Gastrocnemius medialis (tissue), 4 donors: ENCODE measurements at regions not wholly inside any gene's neighbourhood (a gene's known extent, or its start where the extent isn't known, plus 50 kb on each side); places are given as distances from the start of the nearest gene placed in this dataset.

Experiments
- ATAC-seq, 2 donors: fragments of 150-250 bp; one replicate each; pipeline ENCODE4 v1.9.1; 2016
- DNase-seq, 2 donors: peaks; one replicate each; pipeline ENCODE4 v3.0.0-alpha.2; 2019
- H3K27ac ChIP-seq, 4 donors: fragments of 200-600 bp; sonication (generic); 1 replicate in 1 of 4; 2 replicates in 3 of 4; pipeline ENCODE4 v1.5.1; 2016 to 2018; ENCODE audit warnings: mild to moderate bottlenecking in 2 of 4, moderate library complexity in 1 of 4
- H3K27me3 ChIP-seq, 3 donors: fragments of 200-600 bp; sonication (generic) in 2 of 3; 1 replicate in 1 of 3; 2 replicates in 2 of 3; pipeline versions ENCODE4 v1.5.1 to v1.6.0; 2016 to 2019; ENCODE audit warnings: mild to moderate bottlenecking in 1 of 3, moderate library complexity in 1 of 3
- H3K36me3 ChIP-seq, 2 donors: fragments of 200-600 bp; sonication (generic) in 1 of 2; one replicate each; pipeline ENCODE4 v1.5.1; 2017 to 2018
- H3K4me1 ChIP-seq, 2 donors: fragments of 200-600 bp; sonication (generic) in 1 of 2; one replicate each; pipeline ENCODE4 v1.5.1; 2016 to 2017; ENCODE audit warnings: mild to moderate bottlenecking in 2 of 2
- H3K4me3 ChIP-seq, 4 donors: fragments of 200-600 bp; sonication (generic) in 3 of 4; 1 replicate in 1 of 4; 2 replicates in 3 of 4; pipeline ENCODE4 v1.5.1; 2016 to 2019; ENCODE audit warnings: mild to moderate bottlenecking in 2 of 4
- H3K9me3 ChIP-seq, 3 donors: fragments of 200-600 bp; sonication (generic) in 2 of 3; 1 replicate in 1 of 3; 2 replicates in 2 of 3; pipeline ENCODE4 v1.5.1; 2016 to 2019
- POLR2A ChIP-seq, 2 donors: fragments of 450-650 bp; IDR thresholded peaks; one replicate each; pipeline ENCODE4 v1.6.1; 2017; ENCODE audit warnings: antibody characterized with exemption in 2 of 2, mild to moderate bottlenecking in 2 of 2, moderate library complexity in 2 of 2
- in situ Hi-C, 4 donors: fragments of 200-750 bp; cut with MboI; loops; one replicate each; pipeline versions ENCODE4 v1.15.0 to v1.8.0; 2017; ENCODE audit warnings: low sequenced_read_pairs in 4 of 4
- intact Hi-C: fragments of 100-400 bp; cut with DNase I; formaldehyde crosslinking; loops from one replicate; pipeline ENCODE4 v1.15.1; 2023; ENCODE audit warnings: low total_unique reads
- TF ChIP-seq, protein P1 (sequence below), 5 experiments: fragments of 450-650 bp in 3 of 5; fragments of 200-600 bp in 2 of 5; sonication (generic) in 2 of 5; IDR thresholded peaks in 4 of 5; conservative IDR thresholded peaks in 1 of 5; 1 replicate in 4 of 5; 2 replicates in 1 of 5; pipeline ENCODE4 v1.5.1; 2016 to 2019; ENCODE audit warnings: antibody characterized with exemption in 5 of 5, mild to moderate bottlenecking in 3 of 5, moderate library complexity in 3 of 5

DNA sequence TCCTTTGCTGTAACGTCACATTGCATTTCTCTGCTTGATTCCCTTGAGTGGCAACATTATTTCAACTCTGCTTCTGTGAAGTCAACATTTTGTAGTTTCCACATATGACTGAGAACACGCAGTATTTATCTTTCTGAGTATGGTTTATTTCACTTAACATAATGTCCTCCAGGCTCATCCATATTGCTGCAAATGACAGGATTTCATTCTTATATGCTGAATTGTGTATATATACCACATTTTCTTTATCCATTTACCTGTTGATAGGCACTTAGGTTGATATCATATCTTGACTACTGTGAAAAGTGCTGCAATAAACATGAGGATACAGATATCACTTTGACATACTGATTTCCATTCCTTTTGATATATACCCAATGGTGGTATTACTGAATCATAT, 878.5 kb downstream of the PLOD2 start:
- in situ Hi-C loops (no loop called here), intact Hi-C loops (no loop called here)
- ATAC-seq (no peak), DNase-seq (no peak)
- no peaks in the 10 kb centered on the region for H3K4me1 ChIP-seq
- no peaks in the 10 kb centered on the region for H3K9me3 ChIP-seq
- TF ChIP-seq, protein P1, sequence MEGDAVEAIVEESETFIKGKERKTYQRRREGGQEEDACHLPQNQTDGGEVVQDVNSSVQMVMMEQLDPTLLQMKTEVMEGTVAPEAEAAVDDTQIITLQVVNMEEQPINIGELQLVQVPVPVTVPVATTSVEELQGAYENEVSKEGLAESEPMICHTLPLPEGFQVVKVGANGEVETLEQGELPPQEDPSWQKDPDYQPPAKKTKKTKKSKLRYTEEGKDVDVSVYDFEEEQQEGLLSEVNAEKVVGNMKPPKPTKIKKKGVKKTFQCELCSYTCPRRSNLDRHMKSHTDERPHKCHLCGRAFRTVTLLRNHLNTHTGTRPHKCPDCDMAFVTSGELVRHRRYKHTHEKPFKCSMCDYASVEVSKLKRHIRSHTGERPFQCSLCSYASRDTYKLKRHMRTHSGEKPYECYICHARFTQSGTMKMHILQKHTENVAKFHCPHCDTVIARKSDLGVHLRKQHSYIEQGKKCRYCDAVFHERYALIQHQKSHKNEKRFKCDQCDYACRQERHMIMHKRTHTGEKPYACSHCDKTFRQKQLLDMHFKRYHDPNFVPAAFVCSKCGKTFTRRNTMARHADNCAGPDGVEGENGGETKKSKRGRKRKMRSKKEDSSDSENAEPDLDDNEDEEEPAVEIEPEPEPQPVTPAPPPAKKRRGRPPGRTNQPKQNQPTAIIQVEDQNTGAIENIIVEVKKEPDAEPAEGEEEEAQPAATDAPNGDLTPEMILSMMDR (IDR thresholded peaks at IDR 0.05 in 4 of 5, conservative IDR thresholded peaks at IDR 0.05 in 1 of 5), result no peak
- TF ChIP-seq POLR2A (IDR thresholded peaks at IDR 0.05), result no peak
- H3K27ac ChIP-seq, result no peak overlapping the region
- H3K36me3 ChIP-seq, result no peaks in the 10 kb centered on the region
- no peak overlapping the region for H3K4me3 ChIP-seq
- H3K27me3 ChIP-seq, result no peaks in the 10 kb centered on the region

DNA sequence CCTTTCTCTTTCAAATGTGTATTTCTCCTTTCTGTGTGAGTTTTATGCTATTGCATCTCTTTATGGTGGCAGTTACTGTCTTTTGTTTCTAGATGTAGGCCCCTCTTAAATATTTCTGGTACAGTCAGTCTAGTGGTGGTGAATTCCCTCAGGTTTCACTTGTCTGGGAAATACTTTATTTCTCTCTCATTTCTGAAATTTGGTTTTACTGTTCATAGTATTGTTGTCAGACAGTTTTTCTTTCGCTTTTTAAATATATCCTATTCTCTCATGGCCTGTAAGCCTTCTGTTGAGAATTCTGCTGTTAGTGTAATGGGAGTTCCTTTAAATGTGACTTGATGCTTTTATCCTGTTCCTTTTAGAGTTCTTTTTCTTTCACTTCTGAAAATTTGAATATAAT, 874.0 kb downstream of the PLOD2 start:
- H3K4me1 ChIP-seq, result no peaks in the 10 kb centered on the region
- ATAC-seq, result no peak
- TF ChIP-seq, protein P1 (IDR thresholded peaks at IDR 0.05 in 4 of 5, conservative IDR thresholded peaks at IDR 0.05 in 1 of 5), result no peak
- TF ChIP-seq POLR2A (IDR thresholded peaks at IDR 0.05), result no peak
- H3K4me3 ChIP-seq, result no peak overlapping the region
- no peaks in the 10 kb centered on the region for H3K9me3 ChIP-seq
- DNase-seq, result no peak
- intact Hi-C loops, result no loop called here
- H3K27ac ChIP-seq, result no peak overlapping the region
- in situ Hi-C loops, result no loop called here
- no peaks in the 10 kb centered on the region for H3K27me3 ChIP-seq
- H3K36me3 ChIP-seq, result no peaks in the 10 kb centered on the region

DNA sequence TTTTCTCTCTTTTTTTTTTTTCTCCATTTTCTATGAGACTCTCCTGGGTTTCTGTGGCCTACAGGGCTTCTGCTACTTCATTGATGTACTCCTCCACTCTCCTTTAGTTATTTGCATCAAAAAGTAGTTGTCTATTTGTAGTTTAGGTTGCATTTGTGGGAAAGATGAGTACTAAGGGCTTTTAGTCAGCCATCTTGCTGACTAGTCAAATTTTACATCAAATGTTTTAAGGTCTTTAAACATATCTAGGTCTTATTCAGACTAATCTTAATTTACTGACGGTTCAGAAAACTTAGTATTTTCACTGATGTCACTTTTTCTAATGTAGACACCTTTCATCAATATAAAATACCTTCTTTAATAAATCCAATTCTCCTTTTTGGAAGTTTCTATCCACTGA, 871.0 kb downstream of the PLOD2 start:
- in situ Hi-C loops, result no loop called here
- DNase-seq (no peak), ATAC-seq (no peak)
- Histone ChIP-seq H3K36me3 (no peaks in the 10 kb centered on the region), H3K27me3 (no peaks in the 10 kb centered on the region), H3K4me3 (no peak overlapping the region), H3K27ac (no peak overlapping the region), H3K4me1 (no peaks in the 10 kb centered on the region), H3K9me3 (no peaks in the 10 kb centered on the region)
- intact Hi-C loops, result no loop called here
- TF ChIP-seq, protein P1 (IDR thresholded peaks at IDR 0.05 in 4 of 5, conservative IDR thresholded peaks at IDR 0.05 in 1 of 5), result no peak

DNA sequence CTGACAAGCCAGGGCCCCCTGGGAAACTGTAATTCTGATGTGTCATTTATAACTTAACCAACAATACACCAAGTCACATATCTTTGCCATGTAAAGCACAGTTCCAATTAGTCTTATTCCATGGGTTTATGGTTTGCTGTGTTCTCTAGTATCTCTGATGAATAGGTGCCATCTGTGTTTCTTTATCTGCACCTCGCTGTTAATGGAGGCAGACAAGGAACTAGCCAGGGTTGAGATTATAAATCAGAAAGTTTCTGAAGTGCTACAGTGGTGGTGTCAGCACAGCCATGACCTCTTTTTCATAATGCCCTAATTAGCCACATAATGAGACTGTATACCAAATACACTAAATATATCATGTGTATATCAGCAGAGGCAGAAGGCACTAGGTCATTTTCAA, 866.4 kb downstream of the PLOD2 start:
- Histone ChIP-seq H3K4me3 (no peak overlapping the region), H3K9me3 (no peaks in the 10 kb centered on the region), H3K27me3 (no peaks in the 10 kb centered on the region), H3K36me3 (no peaks in the 10 kb centered on the region), H3K4me1 (no peaks in the 10 kb centered on the region), H3K27ac (no peak overlapping the region)
- intact Hi-C loops, result no loop called here
- ATAC-seq, result no peak
- DNase-seq, result no peak
- in situ Hi-C loops, result no loop called here
- TF ChIP-seq POLR2A (IDR thresholded peaks at IDR 0.05), result no peak
- TF ChIP-seq, protein P1 (IDR thresholded peaks at IDR 0.05 in 4 of 5, conservative IDR thresholded peaks at IDR 0.05 in 1 of 5), result no peak

DNA sequence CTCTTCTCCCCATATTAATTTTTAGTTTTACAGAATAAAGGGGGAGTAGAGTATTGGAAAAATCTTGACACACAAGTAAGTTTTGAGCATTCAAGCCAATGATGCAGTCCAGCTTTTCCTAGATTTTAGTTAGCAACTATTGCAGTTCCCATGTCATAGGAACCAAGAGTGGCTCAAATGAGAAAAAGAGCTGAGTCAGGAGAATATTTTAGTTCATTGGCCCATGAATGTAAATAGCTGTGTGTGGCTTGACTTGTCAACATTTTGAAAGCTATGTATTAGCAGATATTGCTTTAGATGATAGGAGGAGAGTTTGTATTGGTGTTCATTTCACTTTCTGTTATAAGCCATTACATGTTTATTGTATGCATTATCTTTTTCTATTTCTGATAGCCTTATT, 853.7 kb downstream of the PLOD2 start:
- intact Hi-C loops, result no loop called here
- in situ Hi-C loops, result no loop called here
- TF ChIP-seq, protein P1 (IDR thresholded peaks at IDR 0.05 in 4 of 5, conservative IDR thresholded peaks at IDR 0.05 in 1 of 5), result no peak
- no peak for TF ChIP-seq POLR2A (IDR thresholded peaks at IDR 0.05)

More for the DNA sequence above, 853.7 kb downstream of the PLOD2 start:
- Histone ChIP-seq H3K9me3 (no peaks in the 10 kb centered on the region), H3K27me3 (no peaks in the 10 kb centered on the region), H3K36me3 (no peaks in the 10 kb centered on the region), H3K4me1 (no peaks in the 10 kb centered on the region), H3K27ac (no peak overlapping the region), H3K4me3 (no peak overlapping the region)
- DNase-seq, result no peak
- no peak for ATAC-seq
